ENCODE measurements at regions not wholly inside any gene's neighbourhood (a gene's known extent, or its start where the extent isn't known, plus 50 kb on each side); places are given as distances from the start of the nearest gene placed in this dataset.

DNA sequence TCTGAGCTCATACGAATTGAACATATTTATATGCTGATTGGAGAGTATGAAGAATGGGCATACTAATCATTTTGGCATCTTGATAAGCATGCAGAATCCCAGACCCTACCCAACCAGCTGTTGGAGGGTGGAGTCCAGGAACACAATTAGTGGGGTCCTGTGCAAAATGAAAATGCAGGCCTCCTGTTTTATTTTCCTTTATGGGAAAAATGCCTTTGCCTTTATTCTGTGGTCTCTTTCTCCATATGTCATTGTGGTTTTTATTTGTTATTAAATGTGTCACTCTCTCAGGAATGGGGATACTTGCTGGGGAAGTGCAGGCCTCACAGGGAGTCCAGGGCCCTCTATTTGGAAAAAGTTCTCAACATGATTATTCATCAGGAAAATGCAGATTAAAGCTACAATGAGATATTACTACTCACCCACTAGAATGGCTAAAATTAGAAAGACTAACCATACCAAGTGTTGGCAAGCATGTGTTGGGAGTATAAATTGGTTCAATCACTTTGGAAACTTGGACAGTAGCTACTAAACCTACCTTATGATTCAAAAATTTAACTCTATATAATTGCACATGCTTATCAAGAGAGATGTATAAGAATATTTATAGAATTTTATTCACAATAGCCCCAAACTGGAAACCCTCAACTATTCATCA lies 185.1 kb upstream of the FOXN2 start:
- no peak for TF ChIP-seq TCF12 (IDR thresholded peaks at IDR 0.05; ENCODE audit: low read depth)
- TF ChIP-seq, protein P1, sequence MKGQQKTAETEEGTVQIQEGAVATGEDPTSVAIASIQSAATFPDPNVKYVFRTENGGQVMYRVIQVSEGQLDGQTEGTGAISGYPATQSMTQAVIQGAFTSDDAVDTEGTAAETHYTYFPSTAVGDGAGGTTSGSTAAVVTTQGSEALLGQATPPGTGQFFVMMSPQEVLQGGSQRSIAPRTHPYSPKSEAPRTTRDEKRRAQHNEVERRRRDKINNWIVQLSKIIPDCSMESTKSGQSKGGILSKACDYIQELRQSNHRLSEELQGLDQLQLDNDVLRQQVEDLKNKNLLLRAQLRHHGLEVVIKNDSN (IDR thresholded peaks at IDR 0.05), result no peak
- no peak for TF ChIP-seq CREB1 (IDR thresholded peaks at IDR 0.05; ENCODE audit: low read depth)
- TF ChIP-seq RAD21 (IDR thresholded peaks at IDR 0.05; ENCODE audit: low read depth), result no peak
- TF ChIP-seq EP300 (IDR thresholded peaks at IDR 0.05; ENCODE audit: borderline replicate concordance), result no peak
